KMS-11 (cell line): ENCODE measurements at regions not wholly inside any gene's neighbourhood (a gene's known extent, or its start where the extent isn't known, plus 50 kb on each side); places are given as distances from the start of the nearest gene placed in this dataset.

ENCODE experiments used
- H2AFZ ChIP-seq: fragments of 200-600 bp; sonication (generic); 2 replicates; pipeline ENCODE4 v1.6.1; 2016; ENCODE audit warnings: antibody characterized with exemption, mixed run types, low read depth
- H3K27ac ChIP-seq: fragments of 200-600 bp; sonication (generic); 2 replicates; pipeline ENCODE4 v1.6.1; 2016; ENCODE audit warnings: mild to moderate bottlenecking, mixed run types
- H3K27me3 ChIP-seq: fragments of 200-600 bp; sonication (generic); 2 replicates; pipeline ENCODE4 v1.6.1; 2017; ENCODE audit warnings: mild to moderate bottlenecking, low read depth, mixed run types, moderate library complexity; ENCODE audit not compliant: insufficient read depth
- H3K36me3 ChIP-seq: fragments of 200-600 bp; sonication (generic); 2 replicates; pipeline ENCODE4 v1.6.1; 2017; ENCODE audit warnings: mild to moderate bottlenecking, mixed run types; ENCODE audit not compliant: insufficient read depth
- H3K4me1 ChIP-seq: fragments of 200-600 bp; sonication (generic); 2 replicates; pipeline ENCODE4 v1.6.1; 2016; ENCODE audit warnings: mild to moderate bottlenecking, low read depth, mixed run types; ENCODE audit not compliant: poor library complexity, severe bottlenecking
- H3K4me2 ChIP-seq: fragments of 200-600 bp; sonication (generic); 2 replicates; pipeline ENCODE4 v1.7.0; 2016; ENCODE audit warnings: mild to moderate bottlenecking, mixed run types
- H3K4me3 ChIP-seq: fragments of 200-600 bp; sonication (generic); IDR thresholded peaks from 2 replicates; pipeline ENCODE4 v1.6.1; 2017; ENCODE audit warnings: low read depth, low read length, mixed read lengths; ENCODE audit not compliant: insufficient read depth
- H3K79me2 ChIP-seq: fragments of 200-600 bp; sonication (generic); 2 replicates; pipeline ENCODE4 v1.6.1; 2016; ENCODE audit warnings: low read depth, mixed run types; ENCODE audit not compliant: insufficient read depth
- H3K9ac ChIP-seq: fragments of 200-600 bp; sonication (generic); 2 replicates; pipeline ENCODE4 v1.6.1; 2016; ENCODE audit warnings: mild to moderate bottlenecking, mixed run types
- H4K20me1 ChIP-seq: fragments of 200-600 bp; sonication (generic); 2 replicates; pipeline ENCODE4 v1.6.1; 2016; ENCODE audit warnings: mild to moderate bottlenecking, mixed run types; ENCODE audit not compliant: insufficient read depth
- TF ChIP-seq, protein P1 (sequence below): fragments of 200-600 bp; sonication (generic); conservative IDR thresholded peaks from 2 replicates; pipeline ENCODE4 v1.6.1; 2017; ENCODE audit warnings: low read depth, mild to moderate bottlenecking, antibody characterized with exemption, low read length, moderate library complexity, mixed read lengths

DNA sequence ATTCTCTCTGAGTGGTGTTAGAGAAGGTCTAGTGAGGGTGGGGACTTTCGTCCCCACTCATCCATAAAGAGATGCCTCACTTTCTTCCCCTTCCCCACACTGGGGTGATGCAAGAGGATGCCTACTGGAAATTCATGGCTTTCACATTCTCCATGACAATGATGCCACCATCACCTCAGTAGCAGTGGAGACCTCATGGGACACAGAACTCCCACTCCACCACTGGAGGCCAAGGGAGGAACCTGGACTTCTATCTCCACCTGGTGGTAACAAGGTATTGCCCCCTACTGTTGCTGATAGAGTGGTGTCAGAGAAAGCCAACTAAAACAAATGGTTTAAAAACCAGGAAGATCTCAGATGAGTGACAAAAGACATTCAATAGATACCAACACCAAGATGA, 110.9 kb downstream of the INHBB start:
- H3K9ac ChIP-seq, result no peak overlapping the region
- H3K27me3 ChIP-seq, result no peaks in the 10 kb centered on the region
- no peaks in the 10 kb centered on the region for H3K36me3 ChIP-seq
- H2AFZ ChIP-seq, result no peak overlapping the region
- no peaks in the 10 kb centered on the region for H4K20me1 ChIP-seq
- H3K79me2 ChIP-seq, result no peaks in the 10 kb centered on the region
- no peak overlapping the region for H3K4me3 ChIP-seq
- H3K4me2 ChIP-seq, result no peak overlapping the region
- TF ChIP-seq, protein P1, sequence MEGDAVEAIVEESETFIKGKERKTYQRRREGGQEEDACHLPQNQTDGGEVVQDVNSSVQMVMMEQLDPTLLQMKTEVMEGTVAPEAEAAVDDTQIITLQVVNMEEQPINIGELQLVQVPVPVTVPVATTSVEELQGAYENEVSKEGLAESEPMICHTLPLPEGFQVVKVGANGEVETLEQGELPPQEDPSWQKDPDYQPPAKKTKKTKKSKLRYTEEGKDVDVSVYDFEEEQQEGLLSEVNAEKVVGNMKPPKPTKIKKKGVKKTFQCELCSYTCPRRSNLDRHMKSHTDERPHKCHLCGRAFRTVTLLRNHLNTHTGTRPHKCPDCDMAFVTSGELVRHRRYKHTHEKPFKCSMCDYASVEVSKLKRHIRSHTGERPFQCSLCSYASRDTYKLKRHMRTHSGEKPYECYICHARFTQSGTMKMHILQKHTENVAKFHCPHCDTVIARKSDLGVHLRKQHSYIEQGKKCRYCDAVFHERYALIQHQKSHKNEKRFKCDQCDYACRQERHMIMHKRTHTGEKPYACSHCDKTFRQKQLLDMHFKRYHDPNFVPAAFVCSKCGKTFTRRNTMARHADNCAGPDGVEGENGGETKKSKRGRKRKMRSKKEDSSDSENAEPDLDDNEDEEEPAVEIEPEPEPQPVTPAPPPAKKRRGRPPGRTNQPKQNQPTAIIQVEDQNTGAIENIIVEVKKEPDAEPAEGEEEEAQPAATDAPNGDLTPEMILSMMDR, result no peak
- no peak overlapping the region for H3K27ac ChIP-seq
- H3K4me1 ChIP-seq, result no peaks in the 10 kb centered on the region

DNA sequence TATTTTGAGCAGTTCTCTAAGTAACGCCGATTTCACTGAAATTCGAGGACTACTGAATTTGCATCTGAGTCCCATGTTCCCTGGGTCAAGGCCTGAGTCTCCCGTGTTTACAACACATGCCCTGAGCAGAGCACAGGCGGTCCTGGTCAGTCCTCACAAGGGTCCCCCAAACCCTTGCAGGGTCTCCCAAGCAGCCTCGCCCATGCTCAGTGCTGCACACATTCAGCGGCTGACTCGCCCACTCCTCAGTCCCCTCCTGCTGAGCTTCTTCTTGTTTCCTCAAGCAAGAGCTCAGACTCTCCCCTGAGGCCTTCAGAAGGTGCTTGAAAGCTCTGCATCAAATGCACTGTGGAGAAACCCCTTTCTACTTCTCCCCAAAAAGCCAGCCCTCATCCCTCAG, 114.6 kb downstream of the INHBB start:
- Histone ChIP-seq H3K9ac (no peak overlapping the region), H3K27me3 (no peaks in the 10 kb centered on the region), H3K4me1 (no peaks in the 10 kb centered on the region), H4K20me1 (no peaks in the 10 kb centered on the region), H2AFZ (no peak overlapping the region), H3K4me3 (no peak overlapping the region), H3K27ac (no peak overlapping the region), H3K36me3 (no peaks in the 10 kb centered on the region), H3K79me2 (no peaks in the 10 kb centered on the region), H3K4me2 (no peak overlapping the region)
- TF ChIP-seq, protein P1, result no peak

DNA sequence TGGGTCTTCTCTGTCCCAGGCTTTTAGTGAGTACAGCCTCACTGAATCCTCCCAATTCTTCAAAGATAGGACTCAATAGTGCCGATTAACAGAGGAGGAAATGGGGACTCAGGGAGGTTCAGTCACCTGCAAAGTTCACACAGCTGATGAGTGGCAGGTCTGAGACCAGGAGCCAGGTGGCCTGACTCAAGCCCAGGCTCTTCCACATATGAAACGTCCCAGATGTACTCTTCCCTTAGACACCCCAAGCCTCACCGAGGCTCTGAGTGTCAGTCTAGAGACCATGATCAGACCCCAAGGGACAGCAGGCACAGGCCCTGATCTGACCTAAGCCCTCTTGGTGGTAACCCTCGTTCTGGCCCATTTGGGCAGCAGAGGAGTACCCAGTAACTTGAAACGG, 115.2 kb downstream of the INHBB start:
- Histone ChIP-seq H3K27me3 (no peaks in the 10 kb centered on the region), H3K27ac (no peak overlapping the region), H2AFZ (no peak overlapping the region), H3K4me3 (no peak overlapping the region), H4K20me1 (no peaks in the 10 kb centered on the region), H3K4me2 (no peak overlapping the region), H3K9ac (no peak overlapping the region), H3K4me1 (no peaks in the 10 kb centered on the region), H3K36me3 (no peaks in the 10 kb centered on the region), H3K79me2 (no peaks in the 10 kb centered on the region)
- TF ChIP-seq, protein P1, result no peak

DNA sequence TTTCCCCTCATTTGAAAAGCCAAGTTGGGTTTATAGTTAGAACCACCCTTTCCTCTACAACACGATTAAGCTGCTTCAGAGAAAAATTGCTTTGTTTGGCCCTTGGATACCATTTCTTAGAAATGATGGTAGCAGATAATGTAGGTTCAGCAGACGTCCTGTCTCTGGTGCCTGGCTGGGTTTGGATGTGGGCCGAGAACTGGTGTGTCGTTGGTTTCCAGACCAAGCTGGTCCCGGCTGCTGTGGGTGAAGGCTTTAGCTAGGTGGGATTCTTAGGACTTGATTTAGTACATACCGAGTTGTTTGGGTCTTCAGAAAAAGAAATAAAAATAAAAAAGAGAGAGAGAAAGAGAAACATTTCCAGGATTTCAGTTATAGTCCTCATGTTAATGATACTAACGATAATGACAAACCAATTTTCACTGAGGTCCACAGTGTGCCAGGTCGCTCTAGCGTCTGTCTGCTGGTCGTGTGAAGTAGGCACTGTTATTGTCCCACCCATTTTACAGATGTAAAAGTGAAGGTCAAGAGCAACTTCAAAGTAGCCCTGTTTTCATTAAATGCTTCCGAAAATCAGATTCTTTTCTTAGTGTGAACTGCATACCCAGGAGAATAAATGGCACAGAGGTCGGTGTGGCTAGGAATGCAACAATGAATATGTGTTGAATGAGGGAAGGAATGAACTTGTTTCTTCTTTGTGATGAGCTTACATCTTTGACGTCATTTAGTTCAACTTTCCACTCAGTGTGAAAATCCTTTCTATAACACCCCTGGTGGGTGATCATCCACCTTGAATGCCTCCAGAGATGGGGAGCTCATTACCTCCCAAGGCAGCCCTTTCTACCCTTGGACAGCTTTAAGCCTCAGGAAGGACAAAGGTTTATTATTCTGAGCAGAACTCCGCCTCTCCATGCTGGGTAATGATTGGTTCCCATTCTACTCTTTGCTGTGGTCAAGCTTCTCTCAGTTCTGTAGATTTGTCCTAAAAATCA, 115.9 kb downstream of the INHBB start:
- Histone ChIP-seq H2AFZ (no peak overlapping the region), H3K27ac (no peak overlapping the region), H3K4me2 (no peak overlapping the region), H3K36me3 (no peaks in the 10 kb centered on the region), H3K9ac (no peak overlapping the region), H3K79me2 (no peaks in the 10 kb centered on the region), H3K4me1 (no peaks in the 10 kb centered on the region), H4K20me1 (no peaks in the 10 kb centered on the region), H3K27me3 (no peaks in the 10 kb centered on the region), H3K4me3 (no peak overlapping the region)
- TF ChIP-seq, protein P1, result no peak
